GM19238 (cell line): ENCODE measurements at regions not wholly inside any gene's neighbourhood (a gene's known extent, or its start where the extent isn't known, plus 50 kb on each side); places are given as distances from the start of the nearest gene placed in this dataset.

Experiments
- DNase-seq: peaks from one replicate; pipeline ENCODE4 v3.0.0; 2011; ENCODE audit warnings: low spot score; ENCODE audit not compliant: insufficient read length

- no peak for DNase-seq
Observed at GRCh38 chr1:228969953-228970800, 234.9 kb downstream of the RHOU start.

- no peak for DNase-seq
Observed at GRCh38 chr1:228972576-228972975, 237.3 kb downstream of the RHOU start.

- no peak for DNase-seq
Observed at GRCh38 chr1:228974273-228974672, 239.0 kb downstream of the RHOU start.

- no peak for DNase-seq
Observed at GRCh38 chr1:228975238-228975907, 240.1 kb downstream of the RHOU start.

- no peak for DNase-seq
Observed at GRCh38 chr1:228976316-228976715, 241.0 kb downstream of the RHOU start.

GRCh38 chr1:228977307-228977706, 242.0 kb downstream of the RHOU start:
- DNase-seq: no peak

- DNase-seq: no peak
Observed at GRCh38 chr1:228977741-228978140, 242.5 kb downstream of the RHOU start.

- DNase-seq: no peak
Observed at GRCh38 chr1:228978484-228979324, 243.4 kb downstream of the RHOU start.

GRCh38 chr1:228979325-228979699, 244.0 kb downstream of the RHOU start:
- no peak for DNase-seq

GRCh38 chr1:228979774-228980173, 244.5 kb downstream of the RHOU start:
- no peak for DNase-seq

- no peak for DNase-seq
Observed at GRCh38 chr1:228980232-228980937, 245.1 kb downstream of the RHOU start.

- no peak for DNase-seq
Observed at GRCh38 chr1:228982637-228983036, 247.4 kb downstream of the RHOU start.

GRCh38 chr1:228983231-228983660, 248.0 kb downstream of the RHOU start:
- DNase-seq: no peak

GRCh38 chr1:228983661-228984060, 248.4 kb downstream of the RHOU start:
- DNase-seq: no peak

GRCh38 chr1:228984107-228984506, 248.8 kb downstream of the RHOU start:
- DNase-seq: no peak

- no peak for DNase-seq
Observed at GRCh38 chr1:228984646-228985631, 249.7 kb downstream of the RHOU start.

GRCh38 chr1:228985661-228986060, 250.4 kb downstream of the RHOU start:
- no peak for DNase-seq

GRCh38 chr1:228986093-228986904, 251.0 kb downstream of the RHOU start:
- DNase-seq: no peak

GRCh38 chr1:228987286-228987685, 252.0 kb downstream of the RHOU start:
- no peak for DNase-seq
